Thyroid gland (tissue), 4 donors: ENCODE measurements at regions not wholly inside any gene's neighbourhood (a gene's known extent, or its start where the extent isn't known, plus 50 kb on each side); places are given as distances from the start of the nearest gene placed in this dataset.

ENCODE experiments used
- DNase-seq, 2 donors: peaks; one replicate each; pipeline ENCODE4 v3.0.0-alpha.2; 2019
- H3K27ac ChIP-seq, 3 donors: fragments of 200-600 bp; sonication (generic); 1 replicate in 2 of 3; 2 replicates in 1 of 3; pipeline ENCODE4 v1.5.1; 2016 to 2019; ENCODE audit warnings: mild to moderate bottlenecking in 1 of 3, moderate library complexity in 1 of 3
- H3K27me3 ChIP-seq: fragments of 200-600 bp; sonication (generic); one replicate; pipeline ENCODE4 v1.5.1; 2019
- H3K36me3 ChIP-seq, 2 donors: fragments of 200-600 bp; sonication (generic); one replicate each; pipeline ENCODE4 v1.5.1; 2016 to 2019
- H3K4me1 ChIP-seq, 2 donors: fragments of 200-600 bp; sonication (generic); one replicate each; pipeline ENCODE4 v1.5.1; 2017 to 2019
- H3K4me3 ChIP-seq, 3 donors: fragments of 200-600 bp; sonication (generic); replicated peaks in 1 of 3; 1 replicate in 2 of 3; 2 replicates in 1 of 3; pipeline ENCODE4 v1.5.1; 2016; ENCODE audit warnings: mild to moderate bottlenecking in 1 of 3
- H3K9me3 ChIP-seq: fragments of 200-600 bp; sonication (generic); one replicate; pipeline ENCODE4 v1.5.1; 2017
- CTCF ChIP-seq, 6 experiments: fragments of 200-600 bp in 3 of 6; fragments of 450-650 bp in 3 of 6; sonication (generic) in 3 of 6; IDR thresholded peaks; one replicate each; pipeline ENCODE4 v1.5.1; 2016 to 2019; ENCODE audit warnings: antibody characterized with exemption in 6 of 6, mild to moderate bottlenecking in 2 of 6, inconsistent platforms in 1 of 6, moderate library complexity in 1 of 6
- POLR2A ChIP-seq, 2 donors: fragments of 450-650 bp; IDR thresholded peaks; one replicate each; pipeline ENCODE4 v1.6.1; 2017; ENCODE audit warnings: antibody characterized with exemption in 2 of 2, mild to moderate bottlenecking in 2 of 2, moderate library complexity in 1 of 2
- WGBS, 2 donors: methylation state at CpG; one replicate each; pipeline ENCODE4 v1.1.5; 2017; 5-methylcytosine and 5-hydroxymethylcytosine counted together
- intact Hi-C: fragments of 100-400 bp; cut with DNase I; formaldehyde crosslinking; loops from one replicate; pipeline ENCODE4 v1.15.1; 2023

GRCh38 chr18:65974758-65975157, 223.9 kb downstream of the CDH7 start:
- WGBS, 2 donors: 86 to 89% methylated on average over 3 of the region's 3 CpGs
- Histone ChIP-seq H3K27me3 (no peaks in the 10 kb centered on the region), H3K4me3 (no peak overlapping the region), H3K9me3 (no peaks in the 10 kb centered on the region), H3K36me3 (no peaks in the 10 kb centered on the region), H3K27ac (no peak overlapping the region), H3K4me1 (no peaks in the 10 kb centered on the region)
- DNase-seq: no peak
- TF ChIP-seq POLR2A (IDR thresholded peaks at IDR 0.05) (no peak), CTCF (IDR thresholded peaks at IDR 0.05) (no peak)
- intact Hi-C loops: no loop called here

GRCh38 chr18:65968239-65969004, 217.6 kb downstream of the CDH7 start:
- intact Hi-C loops: no loop called here
- H3K27ac ChIP-seq: no peak overlapping the region

GRCh38 chr18:65955747-65956146, 204.9 kb downstream of the CDH7 start:
- intact Hi-C loops: no loop called here
- no peak for TF ChIP-seq CTCF (IDR thresholded peaks at IDR 0.05)
- no peak for TF ChIP-seq POLR2A (IDR thresholded peaks at IDR 0.05)
- 75 to 85% methylated on average over 4 of the region's 4 CpGs for WGBS, 2 donors
- no peaks in the 10 kb centered on the region for H3K9me3 ChIP-seq
- no peaks in the 10 kb centered on the region for H3K4me1 ChIP-seq
- H3K4me3 ChIP-seq: no peak overlapping the region
- H3K36me3 ChIP-seq: no peaks in the 10 kb centered on the region
- no peaks in the 10 kb centered on the region for H3K27me3 ChIP-seq
- DNase-seq: no peak
- no peak overlapping the region for H3K27ac ChIP-seq

More at GRCh38 chr18:65968239-65969004, 217.6 kb downstream of the CDH7 start:
- Histone ChIP-seq H3K27me3 (no peaks in the 10 kb centered on the region), H3K4me3 (no peak overlapping the region), H3K4me1 (no peaks in the 10 kb centered on the region), H3K9me3 (no peaks in the 10 kb centered on the region), H3K36me3 (no peaks in the 10 kb centered on the region)
- TF ChIP-seq POLR2A (IDR thresholded peaks at IDR 0.05): no peak
- TF ChIP-seq CTCF (IDR thresholded peaks at IDR 0.05): peak in 1 of 6 experiments; percentile 26
- DNase-seq: no peak
- 54 to 62% methylated on average over 7 of the region's 7 CpGs for WGBS, 2 donors

GRCh38 chr18:65954372-65954771, 203.6 kb downstream of the CDH7 start:
- Histone ChIP-seq H3K4me1 (no peaks in the 10 kb centered on the region), H3K4me3 (no peak overlapping the region), H3K9me3 (no peaks in the 10 kb centered on the region), H3K27me3 (no peaks in the 10 kb centered on the region), H3K36me3 (no peaks in the 10 kb centered on the region), H3K27ac (no peak overlapping the region)
- TF ChIP-seq CTCF (IDR thresholded peaks at IDR 0.05): no peak
- no peak for TF ChIP-seq POLR2A (IDR thresholded peaks at IDR 0.05)
- DNase-seq: no peak
- 92% methylated on average over 7 of the region's 7 CpGs for WGBS, 2 donors
- intact Hi-C loops: no loop called here

GRCh38 chr18:65946777-65947176, 196.0 kb downstream of the CDH7 start:
- Histone ChIP-seq H3K27me3 (no peaks in the 10 kb centered on the region), H3K27ac (no peak overlapping the region), H3K9me3 (no peaks in the 10 kb centered on the region), H3K4me1 (no peaks in the 10 kb centered on the region), H3K4me3 (no peak overlapping the region), H3K36me3 (no peaks in the 10 kb centered on the region)
- no peak for DNase-seq
- TF ChIP-seq POLR2A (IDR thresholded peaks at IDR 0.05) (no peak), CTCF (IDR thresholded peaks at IDR 0.05) (no peak)
- intact Hi-C loops: no loop called here
- 85 to 97% methylated on average over 3 of the region's 3 CpGs for WGBS, 2 donors
